Left renal pelvis (tissue), 4 donors: ENCODE measurements at regions not wholly inside any gene's neighbourhood (a gene's known extent, or its start where the extent isn't known, plus 50 kb on each side); places are given as distances from the start of the nearest gene placed in this dataset.
"Not testable (repeated sequence)": the region's sequence is repeated elsewhere in the genome, so short reads cannot be mapped to it uniquely, and the experiment has no call there.

Source experiments
- DNase-seq, 4 donors: peaks; one replicate each; pipeline ENCODE4 v3.0.0-alpha.2; 2013; ENCODE audit warnings: low read depth in 4 of 4, low spot score in 3 of 4

- no peak for DNase-seq
Observed at GRCh38 chr9:24731754-24732153, 186.1 kb upstream of the IZUMO3 start.

- DNase-seq: no peak
Observed at GRCh38 chr9:24721621-24722020, 175.9 kb upstream of the IZUMO3 start.

GRCh38 chr9:24712206-24712605, 166.5 kb upstream of the IZUMO3 start:
- DNase-seq: no peak

GRCh38 chr9:24708814-24709213, 163.1 kb upstream of the IZUMO3 start:
- no peak for DNase-seq

- DNase-seq: no peak
Observed at GRCh38 chr9:24698881-24699518, 153.3 kb upstream of the IZUMO3 start.

- DNase-seq: no peak
Observed at GRCh38 chr9:24672336-24672735, 126.6 kb upstream of the IZUMO3 start.

- no peak for DNase-seq
Observed at GRCh38 chr9:24657387-24657786, 111.7 kb upstream of the IZUMO3 start.

GRCh38 chr9:24652181-24652580, 106.5 kb upstream of the IZUMO3 start:
- no peak for DNase-seq

- not testable (repeated sequence) for DNase-seq
Observed at GRCh38 chr9:24628809-24629208, 83.1 kb upstream of the IZUMO3 start.

GRCh38 chr9:24625097-24625496, 79.4 kb upstream of the IZUMO3 start:
- DNase-seq: no peak

- DNase-seq: no peak
Observed at GRCh38 chr9:24624481-24624880, 78.8 kb upstream of the IZUMO3 start.

GRCh38 chr9:24620741-24621140, 75.0 kb upstream of the IZUMO3 start:
- no peak for DNase-seq

- peak in 3 of 4 donors; percentile 12 to 17 (median 16) for DNase-seq
Observed at GRCh38 chr9:24616863-24617262, 71.2 kb upstream of the IZUMO3 start.

- DNase-seq: no peak
Observed at GRCh38 chr9:24614070-24614469, 68.4 kb upstream of the IZUMO3 start.

- DNase-seq: no peak
Observed at GRCh38 chr9:24608599-24608998, 62.9 kb upstream of the IZUMO3 start.

GRCh38 chr9:24602693-24603352, 57.1 kb upstream of the IZUMO3 start:
- no peak for DNase-seq
